Body of pancreas (tissue), 4 donors: ENCODE measurements at regions not wholly inside any gene's neighbourhood (a gene's known extent, or its start where the extent isn't known, plus 50 kb on each side); places are given as distances from the start of the nearest gene placed in this dataset.

ENCODE experiments used
- POLR2A ChIP-seq, 3 donors: fragments of 450-650 bp; IDR thresholded peaks; one replicate each; pipeline ENCODE4 v1.6.1; 2016; ENCODE audit warnings: antibody characterized with exemption in 3 of 3, mild to moderate bottlenecking in 2 of 3
- TF ChIP-seq, protein P1 (sequence below), 7 experiments: fragments of 450-650 bp in 4 of 7; fragments of 200-600 bp in 3 of 7; sonication (generic) in 3 of 7; IDR thresholded peaks; one replicate each; pipeline ENCODE4 v1.5.1; 2016 to 2019; ENCODE audit warnings: antibody characterized with exemption in 7 of 7

DNA sequence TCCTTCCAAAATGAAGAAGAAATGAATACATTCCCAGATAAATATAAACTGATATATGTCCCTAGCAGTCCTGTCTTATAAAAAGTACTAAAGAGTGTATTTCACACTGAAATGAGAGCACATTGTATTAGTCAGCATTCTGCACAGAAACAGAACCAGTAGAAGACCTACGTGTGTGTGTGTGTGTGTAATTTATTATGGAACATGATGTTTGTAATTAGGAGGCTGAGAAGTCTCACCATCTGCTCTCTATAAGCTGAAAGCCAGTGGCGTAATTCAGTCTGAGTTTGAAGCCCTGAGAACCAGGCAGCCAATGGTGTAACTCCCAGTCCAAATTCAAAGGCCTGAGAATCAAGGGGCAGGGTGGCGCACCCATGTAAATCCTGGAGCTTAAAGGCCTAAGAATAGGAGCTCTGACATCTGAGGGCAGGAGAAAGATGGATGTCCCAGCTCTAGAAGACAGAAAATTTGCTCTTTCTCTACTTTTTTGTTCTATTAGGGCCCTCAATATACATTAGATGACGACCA is 146.5 kb upstream of the LYPLAL1 start:
- TF ChIP-seq, protein P1, sequence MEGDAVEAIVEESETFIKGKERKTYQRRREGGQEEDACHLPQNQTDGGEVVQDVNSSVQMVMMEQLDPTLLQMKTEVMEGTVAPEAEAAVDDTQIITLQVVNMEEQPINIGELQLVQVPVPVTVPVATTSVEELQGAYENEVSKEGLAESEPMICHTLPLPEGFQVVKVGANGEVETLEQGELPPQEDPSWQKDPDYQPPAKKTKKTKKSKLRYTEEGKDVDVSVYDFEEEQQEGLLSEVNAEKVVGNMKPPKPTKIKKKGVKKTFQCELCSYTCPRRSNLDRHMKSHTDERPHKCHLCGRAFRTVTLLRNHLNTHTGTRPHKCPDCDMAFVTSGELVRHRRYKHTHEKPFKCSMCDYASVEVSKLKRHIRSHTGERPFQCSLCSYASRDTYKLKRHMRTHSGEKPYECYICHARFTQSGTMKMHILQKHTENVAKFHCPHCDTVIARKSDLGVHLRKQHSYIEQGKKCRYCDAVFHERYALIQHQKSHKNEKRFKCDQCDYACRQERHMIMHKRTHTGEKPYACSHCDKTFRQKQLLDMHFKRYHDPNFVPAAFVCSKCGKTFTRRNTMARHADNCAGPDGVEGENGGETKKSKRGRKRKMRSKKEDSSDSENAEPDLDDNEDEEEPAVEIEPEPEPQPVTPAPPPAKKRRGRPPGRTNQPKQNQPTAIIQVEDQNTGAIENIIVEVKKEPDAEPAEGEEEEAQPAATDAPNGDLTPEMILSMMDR (IDR thresholded peaks at IDR 0.05) = no peak
- TF ChIP-seq POLR2A (IDR thresholded peaks at IDR 0.05) = no peak
